IMR-90 (cell line): ENCODE measurements at regions not wholly inside any gene's neighbourhood (a gene's known extent, or its start where the extent isn't known, plus 50 kb on each side); places are given as distances from the start of the nearest gene placed in this dataset.

Experiments used
- ATAC-seq: fragments of 200-7000 bp; cut with Tn5 transposase; 2 replicates; pipeline ENCODE4 v1.9.1; 2020; ENCODE audit warnings: low read depth, mild to moderate bottlenecking, moderate library complexity
- BruUV-seq: library from RNA; stranded (reverse); fragments of 400-500 nt; replicated peaks from 2 replicates; lab custom pipeline; 2021; lab: Mats Ljungman, UMichigan
- CTCF ChIA-PET: fragments of 300-600 bp; formaldehyde crosslinking; extraction: SDS; loops from one replicate; lab custom pipeline; 2021; ENCODE audit warnings: antibody characterized with exemption; lab: Yijun Ruan, JAX
- POLR2A ChIA-PET: fragments of 300-600 bp; sonication (Branson Sonifier 250); formaldehyde crosslinking; loops from one replicate; lab custom pipeline; 2022; ENCODE audit warnings: antibody characterized with exemption; ENCODE audit not compliant: unreplicated experiment; lab: Charles Lee
- DNase-seq: peaks from one replicate; pipeline ENCODE4 v3.0.0; 2013
- H2AFZ ChIP-seq: replicated peaks from 2 replicates; pipeline ENCODE3; 2013; ENCODE audit warnings: low read length, mild to moderate bottlenecking; ENCODE audit not compliant: poor library complexity
- H2AK5ac ChIP-seq: 2 replicates; pipeline ENCODE4 v1.6.1; 2013; ENCODE audit warnings: low read depth, low read length, inconsistent platforms
- H2AK9ac ChIP-seq: replicated peaks from 2 replicates; pipeline ENCODE3; 2013; ENCODE audit warnings: mild to moderate bottlenecking, low read depth, low read length, moderate library complexity; ENCODE audit not compliant: poor library complexity
- H2BK120ac ChIP-seq: 2 replicates; pipeline ENCODE4 v1.6.1; 2013; ENCODE audit warnings: low read depth, low read length, inconsistent platforms
- H2BK15ac ChIP-seq: 3 replicates; pipeline ENCODE4 v1.6.1; 2013; ENCODE audit warnings: low read depth, low read length, inconsistent platforms
- H2BK20ac ChIP-seq: 2 replicates; pipeline ENCODE4 v1.6.1; 2013; ENCODE audit warnings: low read depth, mild to moderate bottlenecking, inconsistent platforms, low read length, moderate library complexity
- H2BK5ac ChIP-seq: 2 replicates; pipeline ENCODE4 v1.6.1; 2013; ENCODE audit warnings: mild to moderate bottlenecking, low read depth, low read length, inconsistent platforms; ENCODE audit not compliant: poor library complexity, severe bottlenecking
- H3K14ac ChIP-seq: replicated peaks from 2 replicates; pipeline ENCODE4 v1.6.1; 2013; ENCODE audit warnings: low read depth, low read length, inconsistent platforms
- H3K18ac ChIP-seq: 2 replicates; pipeline ENCODE4 v1.6.1; 2013; ENCODE audit warnings: low read depth, low read length, control low read depth
- H3K23ac ChIP-seq: 2 replicates; pipeline ENCODE4 v1.6.1; 2013; ENCODE audit warnings: low read depth, low read length, inconsistent platforms
- H3K27ac ChIP-seq: 2 replicates; pipeline ENCODE4 v1.5.1; 2013; ENCODE audit warnings: mild to moderate bottlenecking, control low read depth, low read length; ENCODE audit not compliant: insufficient read depth
- H3K27me3 ChIP-seq: 2 replicates; pipeline ENCODE4 v1.6.1; 2013; ENCODE audit warnings: low read length; ENCODE audit not compliant: control insufficient read depth, insufficient read depth
- H3K36me3 ChIP-seq: 2 replicates; pipeline ENCODE4 v1.6.1; 2013; ENCODE audit warnings: low read length, mixed read lengths; ENCODE audit not compliant: control insufficient read depth, insufficient read depth
- H3K4ac ChIP-seq: 2 replicates; pipeline ENCODE4 v1.6.1; 2013; ENCODE audit warnings: low read depth, low read length, inconsistent platforms
- H3K4me1 ChIP-seq: 2 replicates; pipeline ENCODE4 v1.6.1; 2013; ENCODE audit warnings: low read length, mixed read lengths; ENCODE audit not compliant: control insufficient read depth, insufficient read depth
- H3K4me2 ChIP-seq: 2 replicates; pipeline ENCODE4 v1.6.1; 2013; ENCODE audit warnings: low read depth, mild to moderate bottlenecking, control low read depth, low read length, moderate library complexity
- H3K4me3 ChIP-seq: 2 replicates; pipeline ENCODE4 v1.5.1; 2013; ENCODE audit warnings: low read depth, mild to moderate bottlenecking, control low read depth, low read length, moderate library complexity; ENCODE audit not compliant: insufficient read depth
- H3K56ac ChIP-seq: 2 replicates; pipeline ENCODE4 v1.6.1; 2013; ENCODE audit warnings: low read length, inconsistent platforms; ENCODE audit not compliant: insufficient read depth; ENCODE audit errors: extremely low read depth
- H3K79me1 ChIP-seq, 2 experiments: 2 replicates each; pipeline ENCODE4 v1.6.1; 2013; ENCODE audit warnings: low read length in 2 of 2, inconsistent platforms in 1 of 2, low read depth in 1 of 2
- H3K9ac ChIP-seq: 2 replicates; pipeline ENCODE4 v1.6.1; 2013; ENCODE audit warnings: low read depth, low read length, control low read depth
- H3K9me1 ChIP-seq: 2 replicates; pipeline ENCODE4 v1.6.1; 2013; ENCODE audit warnings: low read length, inconsistent platforms; ENCODE audit not compliant: insufficient read depth
- H3K9me3 ChIP-seq: 2 replicates; pipeline ENCODE4 v1.6.1; 2013; ENCODE audit warnings: low read length; ENCODE audit not compliant: control insufficient read depth, insufficient read depth
- H4K20me1 ChIP-seq: 2 replicates; pipeline ENCODE4 v1.6.1; 2013; ENCODE audit warnings: low read length, inconsistent platforms; ENCODE audit not compliant: insufficient read depth
- H4K5ac ChIP-seq: 2 replicates; pipeline ENCODE4 v1.6.1; 2013; ENCODE audit warnings: mild to moderate bottlenecking, low read depth, low read length, control low read depth
- H4K8ac ChIP-seq, 2 experiments: 2 replicates each; pipeline ENCODE4 v1.6.1; 2013; ENCODE audit warnings: low read depth in 2 of 2, low read length in 2 of 2, control low read depth in 1 of 2, inconsistent platforms in 1 of 2
- H4K91ac ChIP-seq: 2 replicates; pipeline ENCODE4 v1.6.1; 2013; ENCODE audit warnings: low read depth, low read length, inconsistent platforms; ENCODE audit not compliant: insufficient read depth
- MXI1 ChIP-seq: IDR thresholded peaks from 2 replicates; pipeline ENCODE4 v1.6.1; 2012; ENCODE audit warnings: low read depth, mild to moderate bottlenecking, low read length, moderate library complexity, borderline replicate concordance
- POLR2A ChIP-seq: IDR thresholded peaks from 2 replicates; pipeline ENCODE4 v1.6.1; 2012; ENCODE audit warnings: mild to moderate bottlenecking, low read depth, low read length
- RCOR1 ChIP-seq: IDR thresholded peaks from 2 replicates; pipeline ENCODE4 v1.6.1; 2012; ENCODE audit warnings: mild to moderate bottlenecking, low read length, improper control_type of control experiment; ENCODE audit not compliant: insufficient replicate concordance
- SMC3 ChIP-seq: fragments of 150-350 bp; IDR thresholded peaks from 2 replicates; pipeline ENCODE4 v1.6.1; 2016; ENCODE audit warnings: low read depth, mild to moderate bottlenecking, antibody characterized with exemption, low read length, moderate library complexity
- WGBS, 2 experiments: methylation state at CpG; one replicate each; pipeline versions ENCODE4 v1.1.5 to v1.1.7; 2013; ENCODE audit warnings: missing lambda C conversion rate in 2 of 2; ENCODE audit not compliant: insufficient read length in 1 of 2; ENCODE audit errors: extremely low coverage in 2 of 2; 5-methylcytosine and 5-hydroxymethylcytosine counted together
- dilution Hi-C: fragments of 300-500 bp; cut with HindIII; formaldehyde crosslinking; loops from one replicate; pipeline ENCODE4 v1.14.3; 2018; ENCODE audit warnings: low sequenced_read_pairs; ENCODE audit not compliant: unreplicated experiment
- in situ Hi-C: fragments of 300-500 bp; cut with MboI; formaldehyde crosslinking; loops from 3 replicates; pipeline ENCODE4 v1.14.3; 2019; ENCODE audit warnings: low sequenced_read_pairs, inconsistent platforms, mixed read lengths
- intact Hi-C: fragments of 100-400 bp; cut with micrococcal nuclease; formaldehyde crosslinking; loops from 2 replicates; pipeline ENCODE4 v1.10.0; 2022
- TF ChIP-seq, protein P1 (sequence below): fragments of 150-350 bp; IDR thresholded peaks from 2 replicates; pipeline ENCODE4 v1.6.1; 2017; ENCODE audit warnings: mild to moderate bottlenecking, antibody characterized with exemption, low read length, low read depth

GRCh38 chr20:12355185-12355584 is 437.5 kb downstream of the BTBD3 start:
- Histone ChIP-seq H4K8ac (no peak overlapping the region), H3K14ac (no peak overlapping the region), H2AK5ac (no peak overlapping the region), H3K9ac (no peak overlapping the region), H3K36me3 (no peaks in the 10 kb centered on the region), H3K4me2 (no peak overlapping the region), H3K23ac (no peak overlapping the region), H3K4ac (no peak overlapping the region), H3K9me3 (peaks cover 13% of the 10 kb centered on the region; the same call in 1 of the 2 replicates), H3K9me1 (no peaks in the 10 kb centered on the region), H3K27ac (no peak overlapping the region), H3K4me3 (no peak overlapping the region), H4K5ac (no peak overlapping the region), H3K4me1 (no peaks in the 10 kb centered on the region), H3K79me1 (no peaks in the 10 kb centered on the region), H4K91ac (no peak overlapping the region), H4K20me1 (no peaks in the 10 kb centered on the region), H3K27me3 (no peaks in the 10 kb centered on the region), H3K56ac (no peak overlapping the region), H2BK20ac (no peak overlapping the region), H2BK15ac (no peak overlapping the region), H2BK120ac (no peak overlapping the region), H2AFZ (no peak overlapping the region), H3K18ac (no peak overlapping the region), H2AK9ac (no peak overlapping the region), H2BK5ac (no peak overlapping the region)
- intact Hi-C loops, result no loop called here
- no TSS peak for BruUV-seq
- POLR2A ChIA-PET, result no interaction called here
- dilution Hi-C loops, result no loop called here
- ATAC-seq (no peak), DNase-seq (no peak)
- CTCF ChIA-PET, result no interaction called here
- no CpG with 5 or more reads among the region's 1 CpG for WGBS, 2 experiments
- TF ChIP-seq SMC3 (no peak), RCOR1 (no peak), MXI1 (no peak), POLR2A (no peak)
- TF ChIP-seq, protein P1, sequence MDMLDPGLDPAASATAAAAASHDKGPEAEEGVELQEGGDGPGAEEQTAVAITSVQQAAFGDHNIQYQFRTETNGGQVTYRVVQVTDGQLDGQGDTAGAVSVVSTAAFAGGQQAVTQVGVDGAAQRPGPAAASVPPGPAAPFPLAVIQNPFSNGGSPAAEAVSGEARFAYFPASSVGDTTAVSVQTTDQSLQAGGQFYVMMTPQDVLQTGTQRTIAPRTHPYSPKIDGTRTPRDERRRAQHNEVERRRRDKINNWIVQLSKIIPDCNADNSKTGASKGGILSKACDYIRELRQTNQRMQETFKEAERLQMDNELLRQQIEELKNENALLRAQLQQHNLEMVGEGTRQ, result no peak
- in situ Hi-C loops, result no loop called here
